ENCODE measurements at regions not wholly inside any gene's neighbourhood (a gene's known extent, or its start where the extent isn't known, plus 50 kb on each side); places are given as distances from the start of the nearest gene placed in this dataset.

GRCh38 chr17:53391197-53391596 is 431.5 kb upstream of the KIF2B start:
- H3K4me3 ChIP-seq (ENCODE audit: control insufficient read depth in 1 of 7, extremely low read depth in 1 of 7, insufficient read depth in 4 of 7, low read depth in 2 of 7, low read length in 6 of 7), result no peak overlapping the region
- WGBS (ENCODE audit: insufficient coverage), result 100% methylated on average over 2 of the region's 6 CpGs
- no peaks in the 10 kb centered on the region for H3K4me1 ChIP-seq (ENCODE audit: control extremely low read depth in 1 of 4, control insufficient read depth in 4 of 4, insufficient read depth in 4 of 4, low read length in 3 of 4)
- ChIA-PET CTCF (no interaction called here), POLR2A (interaction anchor here (0.6 kb wide), 1 partner anchor 11 kb away, joined by 3 read pairs; no protein-coding TSS in a partner anchor)
- no peak overlapping the region for H3K27ac ChIP-seq (ENCODE audit: insufficient read depth in 1 of 2, low read depth in 1 of 2, low read length in 2 of 2, poor library complexity in 1 of 2, severe bottlenecking in 2 of 2)
- H3K36me3 ChIP-seq (ENCODE audit: control insufficient read depth in 4 of 4, insufficient read depth in 4 of 4, low read length in 3 of 4), result no peaks in the 10 kb centered on the region
- no peaks in the 10 kb centered on the region for H3K27me3 ChIP-seq (replicated peaks in 2 of 5; ENCODE audit: control insufficient read depth in 4 of 5, insufficient read depth in 5 of 5, low read length in 4 of 5)
- no peaks in the 10 kb centered on the region for H3K9me3 ChIP-seq (ENCODE audit: control extremely low read depth in 1 of 5, control insufficient read depth in 4 of 5, insufficient read depth in 2 of 5, low read depth in 1 of 5, low read length in 4 of 5)
- DNase-seq, result no peak

DNA sequence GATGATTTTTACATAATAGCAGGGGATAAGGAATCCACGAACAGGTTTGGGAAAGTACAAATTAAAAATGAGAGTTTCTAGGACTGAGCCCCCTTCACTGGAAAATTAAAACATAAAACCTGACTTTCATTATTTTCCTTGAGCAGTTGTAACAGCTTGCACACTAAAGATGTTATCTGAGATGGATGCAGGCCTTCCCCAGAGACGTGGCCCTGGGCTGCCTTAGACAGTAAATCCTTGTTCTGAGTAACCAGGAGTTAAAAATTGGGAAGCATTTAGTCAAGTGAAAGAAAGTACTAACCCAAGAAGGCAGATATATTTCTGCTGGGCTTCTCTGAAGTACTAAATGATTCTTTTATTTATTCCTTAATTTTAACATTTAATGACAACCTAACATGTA is 432.2 kb upstream of the KIF2B start:
- H3K27ac ChIP-seq (ENCODE audit: insufficient read depth in 1 of 2, low read depth in 1 of 2, low read length in 2 of 2, poor library complexity in 1 of 2, severe bottlenecking in 2 of 2), result no peak overlapping the region
- DNase-seq, result no peak
- no peaks in the 10 kb centered on the region for H3K36me3 ChIP-seq (ENCODE audit: control insufficient read depth in 4 of 4, insufficient read depth in 4 of 4, low read length in 3 of 4)
- ChIA-PET POLR2A (no interaction called here), CTCF (no interaction called here)
- 20% methylated on average over 1 of the region's 2 CpGs for WGBS (ENCODE audit: insufficient coverage)
- H3K4me1 ChIP-seq (ENCODE audit: control extremely low read depth in 1 of 4, control insufficient read depth in 4 of 4, insufficient read depth in 4 of 4, low read length in 3 of 4), result no peaks in the 10 kb centered on the region
- no peaks in the 10 kb centered on the region for H3K9me3 ChIP-seq (ENCODE audit: control extremely low read depth in 1 of 5, control insufficient read depth in 4 of 5, insufficient read depth in 2 of 5, low read depth in 1 of 5, low read length in 4 of 5)
- H3K27me3 ChIP-seq (replicated peaks in 2 of 5; ENCODE audit: control insufficient read depth in 4 of 5, insufficient read depth in 5 of 5, low read length in 4 of 5), result no peaks in the 10 kb centered on the region
- H3K4me3 ChIP-seq (ENCODE audit: control insufficient read depth in 1 of 7, extremely low read depth in 1 of 7, insufficient read depth in 4 of 7, low read depth in 2 of 7, low read length in 6 of 7), result no peak overlapping the region

GRCh38 chr17:53387745-53388144 is 435.0 kb upstream of the KIF2B start:
- ChIA-PET POLR2A (no interaction called here), CTCF (no interaction called here)
- WGBS (ENCODE audit: insufficient coverage), result no CpG with 5 or more reads among the region's 3 CpGs

GRCh38 chr17:53353919-53354351 is 468.8 kb upstream of the KIF2B start:
- Histone ChIP-seq H3K9me3 (ENCODE audit: control extremely low read depth in 1 of 5, control insufficient read depth in 4 of 5, insufficient read depth in 2 of 5, low read depth in 1 of 5, low read length in 4 of 5) (no peaks in the 10 kb centered on the region), H3K4me3 (ENCODE audit: control insufficient read depth in 1 of 7, extremely low read depth in 1 of 7, insufficient read depth in 4 of 7, low read depth in 2 of 7, low read length in 6 of 7) (no peak overlapping the region), H3K27ac (ENCODE audit: insufficient read depth in 1 of 2, low read depth in 1 of 2, low read length in 2 of 2, poor library complexity in 1 of 2, severe bottlenecking in 2 of 2) (no peak overlapping the region), H3K36me3 (ENCODE audit: control insufficient read depth in 4 of 4, insufficient read depth in 4 of 4, low read length in 3 of 4) (no peaks in the 10 kb centered on the region), H3K27me3 (replicated peaks in 2 of 5; ENCODE audit: control insufficient read depth in 4 of 5, insufficient read depth in 5 of 5, low read length in 4 of 5) (no peaks in the 10 kb centered on the region), H3K4me1 (ENCODE audit: control extremely low read depth in 1 of 4, control insufficient read depth in 4 of 4, insufficient read depth in 4 of 4, low read length in 3 of 4) (no peaks in the 10 kb centered on the region)
- DNase-seq, result no peak
- 100% methylated on average over 3 of the region's 3 CpGs for whole genome bisulfite sequencing (ENCODE audit: insufficient coverage)
- CTCF ChIA-PET, result no interaction called here
- POLR2A ChIA-PET, result no interaction called here

More at GRCh38 chr17:53387745-53388144, 435.0 kb upstream of the KIF2B start:
- no peaks in the 10 kb centered on the region for H3K4me1 ChIP-seq (ENCODE audit: control extremely low read depth in 1 of 4, control insufficient read depth in 4 of 4, insufficient read depth in 4 of 4, low read length in 3 of 4)
- DNase-seq, result no peak
- H3K9me3 ChIP-seq (ENCODE audit: control extremely low read depth in 1 of 5, control insufficient read depth in 4 of 5, insufficient read depth in 2 of 5, low read depth in 1 of 5, low read length in 4 of 5), result no peaks in the 10 kb centered on the region
- H3K4me3 ChIP-seq (ENCODE audit: control insufficient read depth in 1 of 7, extremely low read depth in 1 of 7, insufficient read depth in 4 of 7, low read depth in 2 of 7, low read length in 6 of 7), result no peak overlapping the region
- no peak overlapping the region for H3K27ac ChIP-seq (ENCODE audit: insufficient read depth in 1 of 2, low read depth in 1 of 2, low read length in 2 of 2, poor library complexity in 1 of 2, severe bottlenecking in 2 of 2)
- H3K27me3 ChIP-seq (replicated peaks in 2 of 5; ENCODE audit: control insufficient read depth in 4 of 5, insufficient read depth in 5 of 5, low read length in 4 of 5), result no peaks in the 10 kb centered on the region
- H3K36me3 ChIP-seq (ENCODE audit: control insufficient read depth in 4 of 4, insufficient read depth in 4 of 4, low read length in 3 of 4), result no peaks in the 10 kb centered on the region

GRCh38 chr17:53344778-53345177 is 477.9 kb upstream of the KIF2B start:
- no peaks in the 10 kb centered on the region for H3K4me1 ChIP-seq (ENCODE audit: control extremely low read depth in 1 of 4, control insufficient read depth in 4 of 4, insufficient read depth in 4 of 4, low read length in 3 of 4)
- POLR2A ChIA-PET, result no interaction called here
- WGBS (ENCODE audit: insufficient coverage), result no CpG with 5 or more reads among the region's 1 CpG
- H3K27me3 ChIP-seq (replicated peaks in 2 of 5; ENCODE audit: control insufficient read depth in 4 of 5, insufficient read depth in 5 of 5, low read length in 4 of 5), result no peaks in the 10 kb centered on the region
- no peaks in the 10 kb centered on the region for H3K36me3 ChIP-seq (ENCODE audit: control insufficient read depth in 4 of 4, insufficient read depth in 4 of 4, low read length in 3 of 4)
- no peak overlapping the region for H3K27ac ChIP-seq (ENCODE audit: insufficient read depth in 1 of 2, low read depth in 1 of 2, low read length in 2 of 2, poor library complexity in 1 of 2, severe bottlenecking in 2 of 2)
- H3K9me3 ChIP-seq (ENCODE audit: control extremely low read depth in 1 of 5, control insufficient read depth in 4 of 5, insufficient read depth in 2 of 5, low read depth in 1 of 5, low read length in 4 of 5), result peaks cover 0 to 4% (median 0%) of the 10 kb centered on the region in 5 experiments
- DNase-seq, result no peak
- CTCF ChIA-PET, result no interaction called here
- no peak overlapping the region for H3K4me3 ChIP-seq (ENCODE audit: control insufficient read depth in 1 of 7, extremely low read depth in 1 of 7, insufficient read depth in 4 of 7, low read depth in 2 of 7, low read length in 6 of 7)

GRCh38 chr17:53336281-53336680 is 486.4 kb upstream of the KIF2B start:
- Histone ChIP-seq H3K4me3 (ENCODE audit: control insufficient read depth in 1 of 7, extremely low read depth in 1 of 7, insufficient read depth in 4 of 7, low read depth in 2 of 7, low read length in 6 of 7) (no peak overlapping the region), H3K36me3 (ENCODE audit: control insufficient read depth in 4 of 4, insufficient read depth in 4 of 4, low read length in 3 of 4) (no peaks in the 10 kb centered on the region), H3K27me3 (replicated peaks in 2 of 5; ENCODE audit: control insufficient read depth in 4 of 5, insufficient read depth in 5 of 5, low read length in 4 of 5) (no peaks in the 10 kb centered on the region), H3K9me3 (ENCODE audit: control extremely low read depth in 1 of 5, control insufficient read depth in 4 of 5, insufficient read depth in 2 of 5, low read depth in 1 of 5, low read length in 4 of 5) (peaks cover 0 to 4% (median 0%) of the 10 kb centered on the region in 5 experiments), H3K27ac (ENCODE audit: insufficient read depth in 1 of 2, low read depth in 1 of 2, low read length in 2 of 2, poor library complexity in 1 of 2, severe bottlenecking in 2 of 2) (no peak overlapping the region), H3K4me1 (ENCODE audit: control extremely low read depth in 1 of 4, control insufficient read depth in 4 of 4, insufficient read depth in 4 of 4, low read length in 3 of 4) (no peaks in the 10 kb centered on the region)
- CTCF ChIA-PET, result no interaction called here
- POLR2A ChIA-PET, result no interaction called here
- no peak for DNase-seq
- 88% methylated on average over 4 of the region's 4 CpGs for WGBS (ENCODE audit: insufficient coverage)

DNA sequence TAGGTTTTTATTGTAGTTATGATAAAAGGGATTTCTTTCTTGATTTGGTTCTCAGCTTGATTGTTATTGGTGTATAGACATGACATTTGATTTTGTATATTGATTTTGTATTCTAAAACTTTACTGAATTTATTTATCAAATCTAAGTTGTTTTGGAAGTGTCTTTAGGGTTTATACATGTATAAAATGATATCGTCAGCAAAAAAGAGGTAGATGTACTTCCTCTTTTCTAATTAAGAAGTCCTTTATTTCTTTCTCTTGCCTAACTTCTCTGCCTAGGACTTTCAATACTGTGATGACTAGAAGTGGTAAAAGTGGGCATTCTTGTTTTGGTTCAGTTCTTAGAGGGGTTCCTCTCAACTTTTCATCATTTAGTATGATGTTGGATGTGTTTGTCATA is 487.3 kb upstream of the KIF2B start:
- Histone ChIP-seq H3K36me3 (ENCODE audit: control insufficient read depth in 4 of 4, insufficient read depth in 4 of 4, low read length in 3 of 4) (no peaks in the 10 kb centered on the region), H3K9me3 (ENCODE audit: control extremely low read depth in 1 of 5, control insufficient read depth in 4 of 5, insufficient read depth in 2 of 5, low read depth in 1 of 5, low read length in 4 of 5) (no peaks in the 10 kb centered on the region), H3K27me3 (replicated peaks in 2 of 5; ENCODE audit: control insufficient read depth in 4 of 5, insufficient read depth in 5 of 5, low read length in 4 of 5) (no peaks in the 10 kb centered on the region), H3K4me3 (ENCODE audit: control insufficient read depth in 1 of 7, extremely low read depth in 1 of 7, insufficient read depth in 4 of 7, low read depth in 2 of 7, low read length in 6 of 7) (no peak overlapping the region), H3K4me1 (ENCODE audit: control extremely low read depth in 1 of 4, control insufficient read depth in 4 of 4, insufficient read depth in 4 of 4, low read length in 3 of 4) (no peaks in the 10 kb centered on the region), H3K27ac (ENCODE audit: insufficient read depth in 1 of 2, low read depth in 1 of 2, low read length in 2 of 2, poor library complexity in 1 of 2, severe bottlenecking in 2 of 2) (no peak overlapping the region)
- DNase-seq, result no peak
- no CpG with 5 or more reads among the region's 1 CpG for WGBS (ENCODE audit: insufficient coverage)
- ChIA-PET POLR2A (no interaction called here), CTCF (no interaction called here)
